ENCODE measurements at regions not wholly inside any gene's neighbourhood (a gene's known extent, or its start where the extent isn't known, plus 50 kb on each side); places are given as distances from the start of the nearest gene placed in this dataset.

- no peak for TF ChIP-seq CBX3 (IDR thresholded peaks at IDR 0.05; ENCODE audit: low read depth)
- TF ChIP-seq CEBPB (IDR thresholded peaks at IDR 0.05; ENCODE audit: low read depth): no peak
- TF ChIP-seq EZH2 (IDR thresholded peaks at IDR 0.05): no peak
- no peak for TF ChIP-seq FOSL1 (IDR thresholded peaks at IDR 0.05; ENCODE audit: low read depth)
- no peak for TF ChIP-seq RAD21 (IDR thresholded peaks at IDR 0.05; ENCODE audit: low read depth)
- TF ChIP-seq EGR1 (IDR thresholded peaks at IDR 0.05; ENCODE audit: low read depth): no peak
- no peak for TF ChIP-seq TCF7L2 (IDR thresholded peaks at IDR 0.05; ENCODE audit: borderline replicate concordance, extremely low read depth, insufficient read depth, insufficient read length)
- no peak for TF ChIP-seq REST (IDR thresholded peaks at IDR 0.05; ENCODE audit: low read depth)
- no peak for TF ChIP-seq SRF (IDR thresholded peaks at IDR 0.05; ENCODE audit: low read depth)
- no peak for TF ChIP-seq ELF1 (IDR thresholded peaks at IDR 0.05; ENCODE audit: borderline replicate concordance, low read depth)
- TF ChIP-seq YY1 (IDR thresholded peaks at IDR 0.05; ENCODE audit: extremely low read depth, insufficient replicate concordance, low read depth, low read length): no peak
- no peak for TF ChIP-seq EZH2phosphoT487 (IDR thresholded peaks at IDR 0.05; ENCODE audit: borderline replicate concordance)
- no peak for TF ChIP-seq ZFX (IDR thresholded peaks at IDR 0.05)
- TF ChIP-seq MAX (IDR thresholded peaks at IDR 0.05): no peak
- no peak for TF ChIP-seq POLR2A (IDR thresholded peaks at IDR 0.05; ENCODE audit: borderline replicate concordance, extremely low read depth, insufficient read depth, insufficient read length)
- TF ChIP-seq ZNF274 (IDR thresholded peaks at IDR 0.05; ENCODE audit: low read depth, low read length): no peak
- no peak for TF ChIP-seq ATF3 (IDR thresholded peaks at IDR 0.05)
- DNase-seq (ENCODE audit: low read depth, low spot score) (no peak), ATAC-seq (no peak)
- POLR2A ChIA-PET: no interaction called here
- intact Hi-C loops (cut with micrococcal nuclease): no loop called here
- BruUV-seq (replicated peaks): no TSS peak
- H3K27ac ChIP-seq (ENCODE audit: low read depth, low read length): no peak overlapping the region
- H3K79me2 ChIP-seq (ENCODE audit: insufficient read depth, low read length): no peaks in the 10 kb centered on the region
- H3K4me3 ChIP-seq (replicated peaks in 1 of 2; ENCODE audit: low read depth in 1 of 2, low read length in 2 of 2): no peak overlapping the region
- no peaks in the 10 kb centered on the region for H3K36me3 ChIP-seq (ENCODE audit: control insufficient read depth in 1 of 2, insufficient read depth in 2 of 2, low read length in 2 of 2)
- CTCF ChIA-PET: no interaction called here
- no peak overlapping the region for H3K4me2 ChIP-seq (ENCODE audit: low read length)
- no peaks in the 10 kb centered on the region for H4K20me1 ChIP-seq (ENCODE audit: insufficient read depth)
- peaks cover 7 to 15% of the 10 kb centered on the region in 2 experiments; a peak in 3 of 4 replicates for H3K4me1 ChIP-seq (ENCODE audit: control insufficient read depth in 1 of 2, insufficient read depth in 2 of 2, low read length in 2 of 2)
- no peaks in the 10 kb centered on the region for H3K9me3 ChIP-seq (ENCODE audit: control insufficient read depth in 1 of 2, insufficient read depth in 1 of 2, low read depth in 1 of 2, low read length in 2 of 2)
- peaks cover 8% of the 10 kb centered on the region; the same call in 1 of the 2 replicates for H3K27me3 ChIP-seq (ENCODE audit: insufficient read depth, low read length)
- H3K9me2 ChIP-seq (ENCODE audit: insufficient read depth): no peaks in the 10 kb centered on the region
- no peak overlapping the region for H2AFZ ChIP-seq (ENCODE audit: low read depth, low read length, poor library complexity, severe bottlenecking)
- H3K9ac ChIP-seq (ENCODE audit: low read length): no peak overlapping the region
- RAD21 ChIA-PET (ENCODE audit: low non-redundant PET in 1 of 2, low total read pairs in 2 of 2, uncharacterized antibody in 2 of 2, unreplicated experiment in 2 of 2): no interaction called here
Observed at GRCh38 chr22:22166941-22167713, 77.5 kb upstream of the VPREB1 start.
